Osteoblast (primary cell): ENCODE measurements at regions not wholly inside any gene's neighbourhood (a gene's known extent, or its start where the extent isn't known, plus 50 kb on each side); places are given as distances from the start of the nearest gene placed in this dataset.

Experiments used
- DNase-seq: peaks from one replicate; pipeline ENCODE4 v3.0.0; 2011; ENCODE audit warnings: low spot score, mixed read lengths; ENCODE audit not compliant: insufficient read length; ENCODE audit errors: missing footprints
- H2AFZ ChIP-seq: 2 replicates; pipeline ENCODE4 v1.6.0; 2011; ENCODE audit warnings: mild to moderate bottlenecking, low read length
- H3K27ac ChIP-seq: 2 replicates; pipeline ENCODE4 v1.5.1; 2011; ENCODE audit warnings: mild to moderate bottlenecking, low read depth, low read length, moderate library complexity
- H3K27me3 ChIP-seq: 2 replicates; pipeline ENCODE4 v1.6.0; 2012; ENCODE audit warnings: mild to moderate bottlenecking, control low read depth, inconsistent platforms, low read length, moderate library complexity; ENCODE audit not compliant: insufficient read depth
- H3K36me3 ChIP-seq: 2 replicates; pipeline ENCODE4 v1.5.1; 2011; ENCODE audit warnings: mild to moderate bottlenecking, low read length, control low read depth, moderate library complexity; ENCODE audit not compliant: insufficient read depth
- H3K4me1 ChIP-seq: 2 replicates; pipeline ENCODE4 v1.5.1; 2011; ENCODE audit warnings: mild to moderate bottlenecking, low read length, control low read depth, moderate library complexity; ENCODE audit not compliant: insufficient read depth
- H3K4me2 ChIP-seq: 2 replicates; pipeline ENCODE4 v1.6.0; 2011; ENCODE audit warnings: mild to moderate bottlenecking, low read length; ENCODE audit not compliant: insufficient read depth
- H3K4me3 ChIP-seq: fragments of 200-600 bp; sonication (generic); 3 replicates; pipeline ENCODE4 v1.5.1; 2012; ENCODE audit warnings: mild to moderate bottlenecking, low read length, inconsistent platforms; ENCODE audit not compliant: insufficient read depth
- H3K79me2 ChIP-seq: 2 replicates; pipeline ENCODE4 v1.6.0; 2012; ENCODE audit warnings: mild to moderate bottlenecking, low read length, control low read depth, inconsistent platforms; ENCODE audit not compliant: insufficient read depth
- H3K9me3 ChIP-seq: 2 replicates; pipeline ENCODE4 v1.5.1; 2011; ENCODE audit warnings: low read depth, low read length, control low read depth
- H4K20me1 ChIP-seq: 2 replicates; pipeline ENCODE4 v1.6.0; 2012; ENCODE audit warnings: mild to moderate bottlenecking, low read length, control low read depth; ENCODE audit not compliant: insufficient read depth
- CTCF ChIP-seq: IDR thresholded peaks from 2 replicates; pipeline ENCODE4 v1.5.1; 2011; ENCODE audit warnings: mild to moderate bottlenecking, low read depth, low read length, moderate library complexity; ENCODE audit errors: extremely low read depth

DNA sequence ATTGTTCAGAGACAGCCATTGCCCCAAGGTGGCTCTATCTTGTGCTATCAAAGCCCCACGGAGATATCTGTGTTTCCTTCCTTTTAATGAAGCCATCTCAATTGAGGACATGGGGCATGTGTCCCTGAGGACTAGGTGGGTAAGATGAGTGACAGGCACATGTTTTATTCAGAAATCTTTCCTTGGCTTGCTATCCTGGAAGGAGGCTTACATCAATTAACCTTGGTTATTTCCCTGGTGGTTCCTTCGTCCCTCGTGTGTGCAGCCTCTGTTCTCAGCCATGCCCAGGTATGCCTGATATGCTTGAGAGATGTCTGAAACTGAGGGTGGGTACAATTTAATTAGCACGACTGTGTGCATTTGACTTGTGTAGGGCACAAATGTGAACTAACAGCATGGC lies 102.2 kb upstream of the TUT7 start:
- H2AFZ ChIP-seq, result no peak overlapping the region
- no peak overlapping the region for H3K4me2 ChIP-seq
- H4K20me1 ChIP-seq, result no peaks in the 10 kb centered on the region
- no peak overlapping the region for H3K4me3 ChIP-seq
- H3K36me3 ChIP-seq, result no peaks in the 10 kb centered on the region
- no peak overlapping the region for H3K27ac ChIP-seq
- DNase-seq, result no peak
- no peaks in the 10 kb centered on the region for H3K9me3 ChIP-seq
- H3K79me2 ChIP-seq, result no peaks in the 10 kb centered on the region
- no peak for TF ChIP-seq CTCF
- no peaks in the 10 kb centered on the region for H3K27me3 ChIP-seq
- no peaks in the 10 kb centered on the region for H3K4me1 ChIP-seq

DNA sequence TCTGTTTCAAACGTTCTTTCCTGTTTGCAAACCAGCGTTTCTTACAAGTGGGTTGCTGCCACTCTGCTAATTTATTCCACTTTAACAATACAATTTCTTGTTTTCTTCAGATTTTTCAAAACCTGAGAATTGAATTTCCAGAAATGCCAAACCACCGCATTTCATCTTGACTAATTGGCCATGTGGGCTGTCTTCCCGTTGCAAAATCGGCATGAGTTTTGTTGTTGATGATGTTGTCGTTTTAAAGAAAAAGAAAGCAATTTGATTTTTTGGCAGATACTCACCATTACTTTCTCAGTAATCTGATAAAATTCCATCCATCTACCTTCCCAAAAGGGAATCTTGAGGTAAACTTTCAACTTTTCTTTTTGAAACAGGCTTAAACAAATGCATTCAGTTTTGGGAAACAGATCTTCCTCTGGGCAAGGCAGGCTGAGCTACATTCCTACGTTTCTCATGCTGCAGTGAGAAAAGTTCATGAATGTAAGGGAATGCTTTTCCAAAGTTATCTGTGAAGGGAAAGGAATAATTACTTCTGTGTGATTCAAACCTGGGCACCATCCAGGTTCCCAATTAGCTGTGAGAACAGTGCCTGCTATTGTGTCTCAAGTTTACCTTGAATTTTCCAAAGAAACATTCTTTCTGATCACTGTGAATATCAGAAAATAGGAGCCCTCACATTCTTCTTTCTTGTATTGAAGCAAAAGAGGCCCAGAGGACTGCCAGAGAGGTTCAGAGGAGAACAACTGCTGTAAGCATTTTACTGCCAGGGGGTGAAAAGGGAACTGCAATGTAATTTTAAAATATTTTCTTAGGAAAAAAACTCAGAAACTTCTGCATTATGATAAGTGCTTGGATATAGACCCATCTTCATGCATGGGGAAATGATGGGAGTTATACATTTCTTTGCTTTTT lies 100.7 kb upstream of the TUT7 start:
- no peaks in the 10 kb centered on the region for H4K20me1 ChIP-seq
- peak overlapping the region; percentile 73 for H2AFZ ChIP-seq
- H3K27me3 ChIP-seq, result no peaks in the 10 kb centered on the region
- H3K9me3 ChIP-seq, result no peaks in the 10 kb centered on the region
- peak; percentile 48 for DNase-seq
- TF ChIP-seq CTCF, result no peak
- peak overlapping the region; percentile 62 for H3K4me3 ChIP-seq
- H3K27ac ChIP-seq, result peak overlapping the region; percentile 17
- peak overlapping the region; percentile 81 for H3K4me2 ChIP-seq
- no peaks in the 10 kb centered on the region for H3K4me1 ChIP-seq
- no peaks in the 10 kb centered on the region for H3K79me2 ChIP-seq
- H3K36me3 ChIP-seq, result no peaks in the 10 kb centered on the region

DNA sequence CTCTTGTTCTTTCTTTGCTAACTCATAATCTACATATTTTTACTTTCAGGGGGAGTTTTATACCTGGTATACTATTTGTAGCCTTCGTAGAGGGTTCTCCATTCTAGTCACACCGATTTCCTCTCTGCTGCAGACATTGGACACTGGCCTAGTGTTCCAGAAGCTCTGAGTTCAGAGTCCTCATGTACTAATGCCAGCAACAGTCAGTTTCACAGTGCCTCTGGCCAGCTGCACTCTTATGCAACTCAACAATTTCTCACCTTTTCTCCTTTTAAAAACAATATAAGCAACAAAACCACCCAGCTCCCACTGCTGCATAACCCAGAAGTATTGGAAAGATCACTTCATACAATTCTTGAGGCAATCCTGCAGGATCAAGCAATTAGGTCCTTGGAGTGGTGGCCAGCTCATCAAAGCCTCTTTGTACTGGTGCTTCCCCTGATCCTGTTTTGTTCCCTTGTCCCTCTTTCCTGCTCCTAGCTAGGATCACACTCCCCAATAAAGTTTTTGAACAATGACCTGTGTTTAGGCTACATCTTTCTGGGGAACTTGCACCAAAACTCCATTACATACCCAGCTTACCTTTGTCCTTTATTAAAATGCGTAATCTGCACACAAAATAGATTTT lies 98.1 kb upstream of the TUT7 start:
- DNase-seq, result no peak
- no peak overlapping the region for H3K4me2 ChIP-seq
- no peaks in the 10 kb centered on the region for H3K79me2 ChIP-seq
- H3K27ac ChIP-seq, result no peak overlapping the region
- H3K4me1 ChIP-seq, result no peaks in the 10 kb centered on the region
- H3K4me3 ChIP-seq, result no peak overlapping the region
- TF ChIP-seq CTCF, result no peak
- H3K36me3 ChIP-seq, result no peaks in the 10 kb centered on the region
- no peaks in the 10 kb centered on the region for H3K9me3 ChIP-seq
- H2AFZ ChIP-seq, result no peak overlapping the region
- no peaks in the 10 kb centered on the region for H3K27me3 ChIP-seq
- H4K20me1 ChIP-seq, result no peaks in the 10 kb centered on the region

DNA sequence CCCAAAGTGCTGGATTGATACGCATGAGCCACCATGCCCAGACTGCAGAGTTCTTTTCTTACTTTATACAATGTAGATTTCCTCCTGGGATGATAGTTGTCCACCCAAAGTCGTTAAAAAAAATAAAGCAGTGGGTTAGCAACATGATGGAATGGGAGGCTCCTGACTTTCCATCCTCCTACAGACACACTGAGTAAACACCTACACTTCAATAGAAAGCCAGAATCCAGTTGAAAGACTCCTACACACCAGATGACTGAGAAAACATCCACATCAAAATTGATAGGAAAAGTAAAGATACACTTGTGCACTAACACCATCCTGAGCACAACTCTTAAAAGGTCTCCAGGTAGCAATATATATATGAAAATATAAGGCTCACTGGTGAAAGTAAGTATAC lies 95.0 kb upstream of the TUT7 start:
- Histone ChIP-seq H3K27ac (no peak overlapping the region), H3K79me2 (no peaks in the 10 kb centered on the region), H3K4me1 (no peaks in the 10 kb centered on the region), H3K4me2 (no peak overlapping the region), H3K27me3 (no peaks in the 10 kb centered on the region), H3K9me3 (no peaks in the 10 kb centered on the region), H3K36me3 (no peaks in the 10 kb centered on the region), H2AFZ (no peak overlapping the region), H4K20me1 (no peaks in the 10 kb centered on the region), H3K4me3 (no peak overlapping the region)
- no peak for TF ChIP-seq CTCF
- no peak for DNase-seq
